CD4-positive, alpha-beta T cell treated with Interleukin-1 beta for 1 hour (primary cell): ENCODE measurements at regions not wholly inside any gene's neighbourhood (a gene's known extent, or its start where the extent isn't known, plus 50 kb on each side); places are given as distances from the start of the nearest gene placed in this dataset.
"Not testable (repeated sequence)": the region's sequence is repeated elsewhere in the genome, so short reads cannot be mapped to it uniquely, and the experiment has no call there.

Experiments
- DNase-seq, 2 donors: peaks; one replicate each; pipeline ENCODE4 v3.0.0-alpha.2; 2020 to 2022

- no peak for DNase-seq
Measured at GRCh38 chr4:187464573-187464972, 531.0 kb upstream of the ZFP42 start.

- DNase-seq, result no peak
Measured at GRCh38 chr4:187467224-187467623, 528.3 kb upstream of the ZFP42 start.

GRCh38 chr4:187469627-187470026 is 525.9 kb upstream of the ZFP42 start:
- DNase-seq, result no peak

GRCh38 chr4:187470061-187470460 is 525.5 kb upstream of the ZFP42 start:
- no peak for DNase-seq

- DNase-seq, result no peak
Measured at GRCh38 chr4:187474238-187474637, 521.3 kb upstream of the ZFP42 start.

- no peak for DNase-seq
Measured at GRCh38 chr4:187475901-187476300, 519.7 kb upstream of the ZFP42 start.

DNA sequence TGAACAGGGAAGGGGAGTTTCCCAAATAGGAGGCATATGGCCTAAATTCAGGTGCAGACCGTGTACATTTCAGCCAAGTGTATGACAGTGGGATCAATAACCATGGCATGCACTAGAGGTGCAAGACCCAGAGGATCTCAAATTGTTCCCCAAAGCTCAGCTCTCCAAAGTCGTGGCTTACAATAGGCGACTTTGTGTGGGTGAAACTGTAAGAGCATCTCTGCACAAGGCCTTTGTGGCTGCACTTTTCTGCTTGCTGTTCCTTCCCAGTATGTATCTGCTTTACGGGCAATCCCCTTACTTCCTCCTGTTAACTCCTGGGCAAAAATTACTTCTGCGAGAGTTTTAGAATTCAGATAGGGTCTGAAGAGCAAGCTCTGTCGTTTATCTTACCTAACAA is 518.3 kb upstream of the ZFP42 start:
- DNase-seq, result no peak

DNA sequence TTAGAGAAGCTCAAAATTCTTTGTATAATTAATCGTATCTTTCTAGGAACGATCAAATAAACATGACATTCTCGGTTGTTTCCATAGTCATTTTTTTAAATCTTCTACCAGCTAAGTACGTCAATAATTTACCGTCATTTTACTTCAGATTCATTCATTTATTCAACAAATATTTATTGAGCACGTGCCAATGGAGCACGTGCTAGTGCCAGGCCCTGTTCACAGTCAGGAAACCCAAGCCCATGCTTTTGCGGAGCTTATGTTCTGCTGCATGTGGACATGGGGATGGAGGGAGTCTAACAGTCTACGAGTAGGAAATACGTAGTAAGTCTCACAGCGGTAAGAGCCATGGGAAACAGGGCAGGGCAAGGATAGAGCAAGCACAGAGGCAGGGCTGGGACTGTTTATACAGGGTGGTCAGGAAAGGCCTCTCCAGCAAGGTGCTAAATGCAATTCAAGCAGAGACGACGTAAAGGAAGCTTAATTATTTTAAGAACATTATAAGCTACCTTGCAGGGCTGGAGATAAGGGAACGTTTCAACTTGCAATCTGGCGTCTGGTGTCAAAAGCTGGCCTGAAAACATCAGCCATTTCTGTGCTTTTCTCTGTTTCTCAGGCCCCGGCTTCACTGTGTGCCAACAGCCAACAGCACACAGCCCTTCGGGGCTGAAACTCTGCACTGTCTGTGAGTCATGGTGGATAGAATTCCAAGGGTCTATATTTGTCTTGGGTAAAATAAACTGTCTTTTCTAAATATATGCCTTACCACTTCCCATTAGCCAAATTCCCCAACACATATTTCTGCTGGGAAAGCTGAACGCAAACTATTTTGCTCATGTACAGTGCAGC is 517.1 kb upstream of the ZFP42 start:
- no peak for DNase-seq

- no peak for DNase-seq
Measured at GRCh38 chr4:187479511-187479910, 516.1 kb upstream of the ZFP42 start.

DNA sequence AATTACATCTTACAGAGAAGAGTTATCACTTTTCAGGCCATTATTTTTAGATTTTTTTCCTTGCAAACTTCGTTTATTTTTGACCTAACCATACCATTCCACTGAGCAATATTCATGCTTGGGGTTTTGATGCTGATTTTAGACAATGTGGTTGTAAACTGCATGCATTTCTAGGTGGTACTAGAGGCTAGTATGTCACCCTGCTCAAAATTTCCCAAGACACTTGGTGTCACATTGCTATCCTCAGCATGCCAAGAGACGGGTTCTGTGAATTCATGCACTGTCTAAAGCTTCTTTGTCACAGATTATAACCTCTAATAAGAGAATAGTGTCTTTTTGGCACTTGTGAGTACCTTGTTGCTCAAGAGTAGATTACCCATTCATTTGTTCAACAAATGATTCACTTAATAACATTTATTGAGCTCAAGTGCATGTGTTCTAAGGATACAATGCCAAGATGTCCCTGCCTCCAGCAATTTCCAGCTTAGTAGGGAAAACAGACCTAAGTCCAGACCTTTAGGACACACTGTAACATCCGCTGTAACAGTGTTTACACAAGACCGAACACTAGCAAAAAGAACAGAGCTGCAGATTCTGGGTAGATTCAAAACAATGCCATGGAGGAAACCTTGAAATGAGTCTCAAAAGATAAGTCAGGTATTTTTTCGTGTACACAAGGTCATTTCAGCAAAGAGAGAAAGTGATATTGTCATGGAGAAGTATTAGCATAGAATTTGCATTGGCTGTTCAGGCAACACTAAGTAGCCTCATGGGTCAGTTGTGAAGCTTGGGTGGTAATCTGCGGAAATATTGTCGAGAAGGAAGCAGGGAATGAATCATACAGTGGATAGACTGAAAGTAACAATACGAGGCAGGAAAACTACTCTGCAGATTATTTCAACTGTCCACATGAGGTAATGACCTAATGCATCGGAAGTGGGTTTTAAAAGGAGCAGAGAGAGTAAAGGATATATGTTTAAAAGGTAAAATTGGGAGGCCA is 515.1 kb upstream of the ZFP42 start:
- no peak for DNase-seq

GRCh38 chr4:187484186-187484585 is 511.4 kb upstream of the ZFP42 start:
- DNase-seq, result no peak

GRCh38 chr4:187485676-187486075 is 509.9 kb upstream of the ZFP42 start:
- no peak for DNase-seq

DNA sequence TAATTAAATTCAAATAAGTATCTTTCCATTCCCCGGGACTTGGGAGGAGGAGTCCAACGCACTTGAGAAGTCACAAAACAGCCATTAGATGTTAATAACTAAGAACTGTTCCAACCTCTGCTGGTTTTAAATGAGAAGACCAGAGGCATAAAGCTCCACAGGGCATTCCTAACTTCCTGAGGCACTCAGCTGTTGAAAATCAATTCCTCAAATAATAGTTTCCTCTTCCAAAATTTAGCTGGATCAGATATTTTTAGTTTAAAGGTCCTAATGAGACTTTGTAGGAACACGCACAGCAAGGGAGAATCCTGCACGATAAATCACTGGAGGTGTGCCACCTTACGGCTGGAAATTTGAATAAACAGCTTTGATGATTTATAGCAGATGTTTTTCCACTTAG is 504.3 kb upstream of the ZFP42 start:
- no peak for DNase-seq

- no peak for DNase-seq
Measured at GRCh38 chr4:187491959-187492358, 503.6 kb upstream of the ZFP42 start.

DNA sequence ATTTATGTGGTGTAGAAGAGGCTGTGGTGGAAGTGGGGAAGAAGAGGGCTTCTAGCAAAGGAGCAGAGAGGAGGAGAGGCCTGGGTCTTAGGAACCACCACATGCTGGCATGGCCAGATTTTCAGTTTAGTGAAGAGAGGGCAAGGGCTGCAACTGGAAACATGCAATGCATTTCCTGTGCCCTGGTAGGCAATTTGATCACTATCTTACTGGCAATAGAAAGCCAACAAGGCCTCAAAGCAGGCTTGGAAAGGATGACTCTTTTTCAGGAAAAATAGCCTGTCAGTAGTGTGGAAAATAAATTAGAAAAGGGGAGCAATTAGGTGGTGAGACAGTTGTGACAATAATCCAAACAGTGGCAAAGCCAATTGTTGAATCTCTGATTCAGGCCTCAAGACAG is 501.9 kb upstream of the ZFP42 start:
- no peak for DNase-seq

DNA sequence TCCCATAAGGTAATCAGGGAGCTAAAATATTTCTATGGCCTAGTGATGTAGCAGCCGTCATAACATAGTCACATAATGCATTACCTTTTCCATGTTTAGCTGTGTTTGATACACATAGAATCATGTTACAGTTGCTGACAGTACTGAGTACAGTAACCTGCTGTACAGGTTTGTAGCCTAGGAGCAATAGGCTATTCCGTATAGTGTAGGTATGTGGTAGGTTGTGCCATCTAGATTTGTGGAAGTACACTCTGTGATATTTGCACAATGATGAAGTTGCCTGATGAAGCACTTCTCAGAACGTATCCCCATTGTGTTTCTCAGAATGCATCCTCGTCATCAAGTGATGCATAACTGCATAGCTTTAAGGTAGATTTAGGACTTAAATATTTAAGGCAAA is 495.6 kb upstream of the ZFP42 start:
- no peak for DNase-seq

DNA sequence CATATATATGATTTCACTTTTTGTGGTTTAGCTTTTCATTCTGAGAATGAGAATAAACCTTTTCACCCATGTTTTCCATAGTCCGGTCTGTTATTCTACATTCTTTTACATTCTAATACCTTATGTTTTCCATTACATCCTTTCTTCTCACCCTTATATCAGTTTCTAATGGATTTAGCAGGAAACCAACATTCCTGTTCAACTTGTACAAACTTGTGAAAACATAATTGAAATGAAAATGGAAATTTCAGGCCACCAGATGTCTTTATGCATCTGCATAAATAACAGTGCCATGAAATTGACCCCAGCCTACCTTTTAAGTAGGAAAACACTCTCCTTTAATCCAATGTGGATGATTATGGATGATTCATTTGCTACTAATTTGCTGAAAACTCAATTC is 494.8 kb upstream of the ZFP42 start:
- no peak for DNase-seq

DNA sequence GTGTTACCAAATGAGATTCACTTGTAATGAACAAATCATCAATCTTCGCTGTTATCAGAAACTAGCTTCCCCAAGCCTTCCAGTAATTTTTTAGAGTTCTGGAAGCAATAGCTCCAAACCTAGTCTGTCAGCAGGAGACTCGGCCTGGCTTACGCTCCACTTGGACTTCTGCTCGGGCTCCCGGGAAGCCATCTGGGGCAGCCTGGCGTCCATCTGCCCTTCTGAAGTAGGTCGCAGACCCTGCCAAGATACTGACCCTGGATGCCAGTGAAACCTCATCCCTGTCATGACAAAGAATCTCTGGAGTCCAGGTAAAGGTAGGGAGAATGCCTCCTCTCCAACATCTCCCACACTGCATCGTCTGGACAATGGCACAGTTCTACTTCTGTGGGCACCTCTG is 493.8 kb upstream of the ZFP42 start:
- no peak for DNase-seq

- DNase-seq, result no peak
Measured at GRCh38 chr4:187504974-187505797, 490.4 kb upstream of the ZFP42 start.

- not testable (repeated sequence) for DNase-seq
Measured at GRCh38 chr4:187505798-187506141, 489.8 kb upstream of the ZFP42 start.

DNA sequence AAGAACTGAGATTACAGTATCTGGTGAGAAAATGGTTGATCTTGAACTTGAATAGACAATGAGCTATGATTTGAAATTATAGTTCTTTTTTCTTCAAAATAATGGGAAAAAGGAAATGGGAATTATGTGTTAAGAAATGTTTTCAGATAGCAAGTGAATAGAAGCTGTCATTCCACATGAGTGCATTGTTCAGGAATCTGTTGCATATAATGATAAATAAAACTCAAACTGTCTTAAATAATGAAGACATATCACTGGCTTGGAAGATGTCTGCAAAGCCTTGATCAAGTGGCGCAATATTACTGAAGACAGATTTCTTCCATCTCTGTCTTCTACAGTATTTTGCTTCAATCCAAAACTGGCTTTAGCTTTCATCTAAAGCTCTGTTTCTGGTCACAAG is 479.3 kb upstream of the ZFP42 start:
- DNase-seq, result no peak

- DNase-seq, result no peak
Measured at GRCh38 chr4:187541666-187542065, 453.9 kb upstream of the ZFP42 start.

- DNase-seq, result no peak
Measured at GRCh38 chr4:187544461-187545053, 451.0 kb upstream of the ZFP42 start.
